Activated CD8-positive, alpha-beta memory T cell treated with anti-CD3 and anti-CD28 coated beads, Interleukin-2, amount 50 U/mL, for 48 hours (primary cell): ENCODE measurements at regions not wholly inside any gene's neighbourhood (a gene's known extent, or its start where the extent isn't known, plus 50 kb on each side); places are given as distances from the start of the nearest gene placed in this dataset.

Experiments
- DNase-seq: peaks from one replicate; pipeline ENCODE4 v3.0.0-alpha.2; 2020

DNA sequence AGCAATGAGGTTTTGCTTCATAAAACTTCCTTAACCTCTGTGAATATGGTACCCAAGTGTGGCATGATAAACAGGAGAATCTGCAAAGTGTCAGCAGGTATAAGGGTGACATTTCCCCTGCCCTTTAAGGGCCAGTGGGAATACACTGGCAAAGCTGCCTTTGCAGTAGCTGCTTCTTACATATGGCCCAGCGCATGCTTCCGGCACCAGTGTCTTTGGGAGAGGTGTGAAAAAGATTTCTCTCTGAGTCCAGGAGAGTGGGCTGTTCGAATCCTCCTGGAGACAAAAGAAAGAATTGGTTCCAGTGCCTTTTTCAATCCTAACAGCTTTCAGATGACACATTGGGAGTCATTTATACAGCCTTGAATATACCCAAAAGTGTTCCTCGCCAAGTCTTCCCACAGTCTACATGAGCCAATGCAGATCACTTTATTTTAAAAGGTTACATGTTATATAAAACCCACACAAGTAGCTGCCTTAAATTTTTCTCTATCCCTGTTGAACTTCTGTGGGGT lies 437.7 kb downstream of the PRKD1 start:
- no peak for DNase-seq

DNA sequence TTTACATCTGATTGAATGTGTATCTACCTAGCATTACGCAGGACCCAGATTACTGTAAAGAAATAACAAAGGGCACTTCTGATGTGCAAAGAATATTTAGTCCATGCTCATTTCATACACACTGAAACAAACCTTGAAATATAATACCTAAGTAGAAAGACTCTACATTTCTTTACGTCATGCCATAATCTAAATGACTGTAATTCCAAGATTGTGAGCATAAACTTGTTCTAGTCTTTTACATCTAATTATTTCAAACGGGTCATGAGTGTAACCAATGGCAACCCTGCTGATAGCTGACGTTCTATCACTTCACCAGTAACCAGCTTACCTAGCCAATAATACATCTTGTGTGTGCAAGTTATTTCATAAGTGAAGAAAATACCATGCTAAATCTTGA lies 433.8 kb downstream of the PRKD1 start:
- no peak for DNase-seq

DNA sequence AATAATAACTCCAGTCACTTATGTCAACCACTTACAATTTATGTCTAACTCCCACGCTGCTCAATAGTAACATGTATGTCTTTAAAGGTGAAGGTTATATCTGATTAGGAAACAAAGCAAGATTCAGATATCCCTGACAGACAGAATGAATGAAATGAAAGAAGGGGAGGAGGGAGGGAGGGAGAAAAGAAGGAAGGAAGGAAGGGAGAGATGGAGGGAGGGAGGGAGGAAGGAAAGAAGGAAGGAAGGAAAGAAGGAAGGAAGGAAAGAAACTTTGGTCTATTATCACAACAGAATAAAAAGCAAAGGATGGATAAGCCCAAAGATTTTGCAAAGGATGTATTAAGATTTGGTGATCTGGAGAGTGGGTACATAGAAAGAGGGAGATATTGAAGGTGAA lies 433.3 kb downstream of the PRKD1 start:
- DNase-seq = no peak

DNA sequence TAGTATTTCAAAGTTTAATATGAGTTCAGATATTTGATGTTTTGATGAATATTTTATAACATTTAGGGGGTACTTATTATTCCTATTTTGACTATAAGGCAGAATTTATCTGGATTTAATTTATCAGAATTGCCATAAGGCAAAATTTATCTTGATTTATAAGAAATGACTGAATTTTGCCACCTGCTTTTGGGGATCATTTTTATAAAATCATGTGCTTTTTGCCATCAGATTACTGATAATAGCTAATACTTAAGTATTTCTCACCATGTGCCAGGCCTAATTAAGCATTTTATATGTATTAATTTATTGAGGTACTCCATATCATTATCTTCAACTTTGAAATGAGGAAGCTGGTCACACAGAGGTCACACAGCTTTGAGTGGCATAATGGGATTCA lies 423.7 kb downstream of the PRKD1 start:
- no peak for DNase-seq

DNA sequence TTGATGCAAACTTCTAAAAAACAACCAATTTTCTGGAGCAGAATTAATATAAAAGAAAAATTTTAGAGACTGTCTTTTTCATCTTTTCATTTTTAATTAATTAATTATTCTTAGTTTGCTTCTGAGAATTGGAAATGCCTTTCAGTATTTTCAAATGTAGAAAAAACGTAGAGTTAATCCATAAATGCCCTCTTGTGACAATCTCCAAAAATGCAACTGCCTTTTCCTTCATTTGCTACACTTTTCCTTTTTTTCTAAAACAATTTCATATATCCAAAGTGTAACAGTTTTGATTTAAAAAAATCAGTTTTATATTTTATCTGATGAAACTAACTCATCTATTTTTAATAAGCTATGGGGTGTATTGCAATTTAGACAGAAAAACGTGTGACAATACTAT lies 409.3 kb downstream of the PRKD1 start:
- DNase-seq = no peak

DNA sequence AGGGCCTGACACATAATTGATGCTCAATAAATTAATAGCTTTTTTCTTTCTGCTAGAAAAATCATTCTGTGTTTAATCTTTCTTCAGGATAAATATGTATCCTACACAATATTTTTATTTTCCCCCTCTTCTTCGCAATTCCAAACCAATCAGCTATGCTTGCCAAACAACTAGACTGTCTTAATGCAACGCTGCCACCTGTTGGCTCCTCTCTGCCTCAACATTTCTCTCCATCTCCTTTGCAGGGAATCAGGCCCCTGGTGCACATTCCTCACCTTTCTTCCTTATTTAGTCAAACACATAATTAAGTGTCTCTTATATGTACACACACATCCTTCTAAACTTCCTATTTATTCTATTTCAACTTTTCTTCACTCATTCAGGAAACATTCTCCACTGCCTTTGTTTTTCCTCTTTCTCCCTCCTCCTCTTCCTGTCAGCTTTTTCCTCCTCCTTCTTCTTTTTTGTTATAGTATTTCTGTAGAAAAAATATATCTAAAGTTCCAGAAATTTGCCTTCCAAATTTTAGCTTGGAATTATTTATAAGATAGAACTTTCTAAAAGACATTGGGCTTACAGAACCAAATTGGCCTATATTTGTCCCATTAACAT lies 406.0 kb downstream of the PRKD1 start:
- no peak for DNase-seq
